Stomach (tissue), 8 donors: ENCODE measurements at regions not wholly inside any gene's neighbourhood (a gene's known extent, or its start where the extent isn't known, plus 50 kb on each side); places are given as distances from the start of the nearest gene placed in this dataset.

Experiments
- DNase-seq, 2 donors: peaks; one replicate each; pipeline versions ENCODE4 v3.0.0 to v3.0.0-alpha.2; 2013 to 2019
- H3K27ac ChIP-seq, 5 donors: fragments of 200-600 bp in 4 of 5; sonication (generic) in 4 of 5; one replicate each; pipeline ENCODE4 v1.5.1; 2013 to 2019; ENCODE audit warnings: mild to moderate bottlenecking in 1 of 5, moderate library complexity in 1 of 5
- H3K27me3 ChIP-seq, 3 donors: fragments of 200-600 bp; sonication (generic); one replicate each; pipeline ENCODE4 v1.5.1; 2017 to 2019; ENCODE audit warnings: mixed run types in 1 of 3
- H3K36me3 ChIP-seq, 4 donors: fragments of 200-600 bp; sonication (generic); 1 replicate in 3 of 4; 2 replicates in 1 of 4; pipeline ENCODE4 v1.5.1; 2016 to 2019
- H3K4me1 ChIP-seq, 4 donors: fragments of 200-600 bp; sonication (generic); one replicate each; pipeline ENCODE4 v1.5.1; 2016 to 2019
- H3K4me3 ChIP-seq, 4 donors: fragments of 200-600 bp; sonication (generic) in 3 of 4; one replicate each; pipeline ENCODE4 v1.5.1; 2016 to 2019; ENCODE audit warnings: mild to moderate bottlenecking in 1 of 4
- H3K9me3 ChIP-seq, 4 donors: fragments of 200-600 bp; sonication (generic); one replicate each; pipeline ENCODE4 v1.5.1; 2016 to 2019
- CTCF ChIP-seq, 7 experiments: fragments of 450-650 bp in 4 of 7; fragments of 200-600 bp in 3 of 7; sonication (generic) in 3 of 7; IDR thresholded peaks; one replicate each; pipeline ENCODE4 v1.5.1; 2016 to 2019; ENCODE audit warnings: antibody characterized with exemption in 7 of 7, control low read depth in 2 of 7, mild to moderate bottlenecking in 1 of 7
- EP300 ChIP-seq: sonication (generic); formaldehyde crosslinking; IDR thresholded peaks from one replicate; pipeline ENCODE4 v1.6.1; 2017; ENCODE audit warnings: antibody characterized with exemption
- POLR2A ChIP-seq, 4 donors: fragments of 450-650 bp; IDR thresholded peaks; one replicate each; pipeline ENCODE4 v1.6.1; 2016; ENCODE audit warnings: antibody characterized with exemption in 4 of 4, control low read depth in 2 of 4, mild to moderate bottlenecking in 1 of 4, moderate library complexity in 1 of 4
- POLR2AphosphoS5 ChIP-seq, 3 donors: sonication (generic); formaldehyde crosslinking; IDR thresholded peaks; one replicate each; pipeline ENCODE4 v1.6.1; 2016; ENCODE audit warnings: antibody characterized with exemption in 3 of 3
- WGBS, 5 donors: extraction: QIAGEN DNeasy Blood & Tissue Kit in 3 of 5; methylation state at CpG; one replicate each; pipeline versions ENCODE4 v1.1.5 to v1.1.7; 2013 to 2018; 5-methylcytosine and 5-hydroxymethylcytosine counted together
- intact Hi-C: fragments of 100-400 bp; cut with DNase I; formaldehyde crosslinking; loops from one replicate; pipeline ENCODE4 v1.15.1; 2023; ENCODE audit warnings: low total_unique reads
- donor health status: healthy with polysubstance abuse.
- donor health status: Bipolar disorder and iron deficiency.
- donor health status: healthy.

- 80 to 89% (median 83%) methylated on average over 5 of the region's 5 CpGs for WGBS, 5 donors
- intact Hi-C loops: no loop called here
- Histone ChIP-seq H3K4me1 (peaks cover 0 to 7% (median 2%) of the 10 kb centered on the region in 4 donors), H3K27me3 (no peaks in the 10 kb centered on the region), H3K4me3 (no peak overlapping the region), H3K9me3 (no peaks in the 10 kb centered on the region), H3K36me3 (no peaks in the 10 kb centered on the region), H3K27ac (no peak overlapping the region)
- DNase-seq: no peak
- TF ChIP-seq POLR2A (IDR thresholded peaks at IDR 0.05) (no peak), EP300 (no peak)
Observed at GRCh38 chr5:74285675-74286280, 354.8 kb downstream of the ENC1 start.

DNA sequence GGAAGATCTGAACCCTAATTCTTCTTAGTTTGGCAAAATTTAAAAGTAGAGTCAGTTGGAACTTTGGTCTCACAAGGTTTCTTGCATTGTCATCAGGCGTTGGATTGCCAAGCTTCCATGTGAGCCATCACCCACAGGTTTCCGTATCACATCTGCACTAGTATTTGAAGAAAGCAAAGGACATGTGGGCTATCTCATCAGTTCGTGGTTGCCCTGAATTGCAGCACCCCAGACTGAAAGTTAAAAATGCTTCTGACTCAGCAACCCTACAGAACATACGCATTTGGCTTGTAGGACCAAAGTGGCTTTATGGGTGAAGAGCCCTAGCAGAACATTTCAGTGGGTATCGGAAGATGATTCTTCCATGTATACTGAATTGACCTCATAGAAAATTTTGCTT lies 358.0 kb downstream of the ENC1 start:
- TF ChIP-seq POLR2A (IDR thresholded peaks at IDR 0.05) (no peak), EP300 (no peak), CTCF (IDR thresholded peaks at IDR 0.05) (no peak), POLR2AphosphoS5 (IDR thresholded peaks at IDR 0.05) (no peak)
- WGBS, 5 donors: 72 to 94% (median 90%) methylated on average over 5 of the region's 5 CpGs
- no peak overlapping the region for H3K4me3 ChIP-seq
- no peaks in the 10 kb centered on the region for H3K9me3 ChIP-seq
- no peak for DNase-seq
- H3K4me1 ChIP-seq: peaks cover 0 to 7% (median 0%) of the 10 kb centered on the region in 4 donors
- no peak overlapping the region for H3K27ac ChIP-seq
- intact Hi-C loops: no loop called here
- no peaks in the 10 kb centered on the region for H3K36me3 ChIP-seq
- H3K27me3 ChIP-seq: no peaks in the 10 kb centered on the region

DNA sequence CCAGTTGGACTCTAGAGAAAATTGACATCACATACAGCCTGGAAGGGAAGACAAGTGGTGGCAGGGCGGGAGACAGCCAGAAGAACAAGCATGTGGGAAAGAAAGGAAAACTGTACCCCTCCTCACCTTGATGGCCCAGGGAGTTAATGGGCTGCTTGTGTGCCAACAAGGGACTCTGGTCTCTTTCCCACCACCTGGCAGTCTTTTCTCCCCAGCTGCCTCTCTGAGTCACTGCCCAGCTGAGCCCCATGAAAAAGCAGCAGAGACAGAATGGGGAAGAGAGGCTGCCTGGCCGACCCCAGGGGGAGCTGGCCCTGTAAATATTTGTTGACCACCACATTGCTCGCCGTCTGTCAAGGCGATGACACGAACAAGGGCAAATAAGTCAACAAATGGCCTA lies 359.4 kb downstream of the ENC1 start:
- DNase-seq: no peak
- H3K36me3 ChIP-seq: no peaks in the 10 kb centered on the region
- intact Hi-C loops: no loop called here
- H3K27ac ChIP-seq: no peak overlapping the region
- H3K4me1 ChIP-seq: peaks cover 0 to 10% (median 0%) of the 10 kb centered on the region in 4 donors
- H3K9me3 ChIP-seq: no peaks in the 10 kb centered on the region
- WGBS, 5 donors: 81 to 87% (median 81%) methylated on average over 6 of the region's 6 CpGs
- no peak overlapping the region for H3K4me3 ChIP-seq
- H3K27me3 ChIP-seq: no peaks in the 10 kb centered on the region
- no peak for TF ChIP-seq POLR2AphosphoS5 (IDR thresholded peaks at IDR 0.05)
- TF ChIP-seq CTCF (IDR thresholded peaks at IDR 0.05): no peak
- TF ChIP-seq EP300: no peak
- no peak for TF ChIP-seq POLR2A (IDR thresholded peaks at IDR 0.05)

- DNase-seq: no peak
- H3K36me3 ChIP-seq: no peaks in the 10 kb centered on the region
- no peak for TF ChIP-seq POLR2AphosphoS5 (IDR thresholded peaks at IDR 0.05)
- no peak for TF ChIP-seq CTCF (IDR thresholded peaks at IDR 0.05)
- TF ChIP-seq POLR2A (IDR thresholded peaks at IDR 0.05): no peak
- TF ChIP-seq EP300: no peak
- no peak overlapping the region for H3K27ac ChIP-seq
- intact Hi-C loops: no loop called here
- H3K27me3 ChIP-seq: no peaks in the 10 kb centered on the region
- WGBS, 5 donors: 88 to 100% (median 92%) methylated on average over 1 of the region's 1 CpG
- peaks cover 0 to 11% (median 0%) of the 10 kb centered on the region in 4 donors for H3K4me1 ChIP-seq
- H3K4me3 ChIP-seq: no peak overlapping the region
- no peaks in the 10 kb centered on the region for H3K9me3 ChIP-seq
Observed at GRCh38 chr5:74280306-74280705, 360.2 kb downstream of the ENC1 start.

GRCh38 chr5:74279244-74279643 lies 361.3 kb downstream of the ENC1 start:
- intact Hi-C loops: no loop called here
- H3K4me1 ChIP-seq: peaks cover 0 to 11% (median 0%) of the 10 kb centered on the region in 4 donors
- H3K27me3 ChIP-seq: no peaks in the 10 kb centered on the region
- 46 to 100% (median 91%) methylated on average over 1 of the region's 1 CpG for WGBS, 5 donors
- no peak overlapping the region for H3K27ac ChIP-seq
- H3K36me3 ChIP-seq: no peaks in the 10 kb centered on the region
- H3K4me3 ChIP-seq: no peak overlapping the region
- H3K9me3 ChIP-seq: no peaks in the 10 kb centered on the region
- no peak for DNase-seq
- no peak for TF ChIP-seq CTCF (IDR thresholded peaks at IDR 0.05)
- TF ChIP-seq POLR2AphosphoS5 (IDR thresholded peaks at IDR 0.05): no peak
- TF ChIP-seq EP300: no peak
- TF ChIP-seq POLR2A (IDR thresholded peaks at IDR 0.05): no peak
